HG03095 (cell line): ENCODE measurements at regions not wholly inside any gene's neighbourhood (a gene's known extent, or its start where the extent isn't known, plus 50 kb on each side); places are given as distances from the start of the nearest gene placed in this dataset.

ENCODE experiments used
- ATAC-seq: cut with Tn5 transposase; IDR thresholded peaks from one replicate; pipeline ENCODE4 v1.9.1; 2021; ENCODE audit warnings: moderate library complexity; ENCODE audit not compliant: unreplicated experiment

DNA sequence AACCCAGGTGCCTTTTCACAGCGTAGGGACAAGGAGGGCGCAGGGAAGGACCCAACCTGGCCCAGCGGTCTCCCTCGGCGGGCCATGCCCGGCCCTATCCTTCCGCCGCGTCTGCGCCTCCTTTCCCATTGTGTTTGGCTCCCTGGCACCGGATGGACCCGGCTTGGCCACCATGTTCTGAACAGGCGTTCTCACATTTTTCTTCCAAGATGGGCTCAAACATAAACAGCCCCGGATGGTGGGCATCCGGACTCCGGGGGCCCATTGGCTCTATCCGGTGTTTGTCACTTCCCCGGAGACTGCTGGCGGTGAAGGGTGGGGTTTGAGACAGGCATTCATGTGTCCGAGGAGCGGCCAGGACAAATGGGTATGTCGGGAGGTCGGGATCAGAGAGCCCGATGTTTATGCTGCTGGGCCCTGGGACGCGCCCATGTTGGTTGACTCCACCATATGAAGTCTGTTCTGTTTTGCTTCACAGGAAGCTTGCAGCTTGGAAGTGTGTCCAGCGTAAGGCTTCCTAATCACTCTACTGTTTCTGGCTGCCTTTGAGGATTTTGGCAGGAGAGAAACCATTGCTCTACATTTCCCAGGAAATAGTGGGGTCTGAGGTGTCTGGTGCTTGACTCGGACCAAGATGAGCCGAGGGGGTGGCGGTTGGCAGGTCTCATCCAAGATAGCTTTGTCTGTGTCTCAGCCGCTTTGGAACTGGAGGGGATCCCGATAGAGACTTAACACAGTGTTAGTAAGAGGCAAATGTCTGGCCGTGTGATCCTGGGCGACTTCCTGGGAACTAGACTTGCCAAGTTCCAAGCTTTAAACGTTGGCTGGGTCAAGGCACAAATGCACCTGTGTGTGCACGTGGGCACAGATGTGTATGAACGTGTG is 188.3 kb downstream of the IRF8 start:
- ATAC-seq = no peak

DNA sequence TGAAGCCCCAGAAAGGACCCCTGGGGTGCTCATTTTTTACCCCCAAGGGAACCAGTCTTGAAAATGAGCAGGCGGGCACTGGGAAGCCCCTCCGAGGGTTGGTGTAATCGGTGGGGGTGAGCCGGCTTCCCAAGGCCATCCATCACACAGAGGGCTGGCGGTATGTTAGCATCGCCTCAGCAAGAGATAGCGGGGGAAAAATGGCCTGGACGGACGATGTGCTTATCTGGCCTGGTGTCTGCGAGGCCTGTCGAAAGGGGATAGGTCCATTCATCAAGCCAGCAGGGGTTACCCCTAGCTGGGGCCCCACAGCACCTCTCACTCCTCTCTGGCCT is 188.9 kb downstream of the IRF8 start:
- ATAC-seq = no peak

DNA sequence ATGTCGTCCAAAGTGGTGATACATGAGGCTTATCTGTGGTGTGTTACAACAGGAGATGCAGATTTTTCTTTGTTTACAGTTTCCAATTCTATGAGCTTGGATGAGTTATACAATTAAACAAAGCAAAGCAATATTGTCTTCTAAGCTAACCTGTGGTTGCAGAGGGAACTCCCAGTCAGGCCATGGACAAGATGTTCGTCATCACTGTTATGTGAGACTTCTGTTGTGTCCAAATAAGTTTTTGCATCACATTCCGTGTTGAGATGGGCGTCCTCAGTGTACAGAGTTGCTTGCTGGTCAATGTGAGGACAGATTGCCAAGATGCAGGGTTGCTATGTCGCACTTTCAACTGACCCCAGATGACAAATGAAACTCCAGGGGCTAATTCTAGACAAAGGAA is 189.3 kb downstream of the IRF8 start:
- ATAC-seq = no peak

DNA sequence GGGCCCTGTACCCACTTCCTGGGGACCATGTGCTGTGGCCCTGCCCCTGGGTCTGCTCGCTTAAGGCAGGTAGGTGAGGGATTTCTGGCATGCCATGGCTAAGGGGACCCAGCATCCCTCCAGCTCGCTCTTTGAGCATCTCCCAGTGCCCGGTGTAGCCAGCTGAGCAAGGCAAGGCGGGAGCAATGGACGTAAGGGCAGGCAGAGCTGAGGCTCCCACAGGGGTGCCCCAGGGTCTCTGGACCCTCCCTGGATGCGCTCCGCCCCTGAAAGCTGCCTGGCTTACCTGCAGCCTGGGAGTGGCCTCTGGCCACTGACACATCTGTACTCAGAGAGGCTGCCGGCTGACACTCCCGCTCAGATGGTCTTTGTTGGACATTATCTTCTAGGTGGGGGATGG is 189.9 kb downstream of the IRF8 start:
- ATAC-seq = no peak

DNA sequence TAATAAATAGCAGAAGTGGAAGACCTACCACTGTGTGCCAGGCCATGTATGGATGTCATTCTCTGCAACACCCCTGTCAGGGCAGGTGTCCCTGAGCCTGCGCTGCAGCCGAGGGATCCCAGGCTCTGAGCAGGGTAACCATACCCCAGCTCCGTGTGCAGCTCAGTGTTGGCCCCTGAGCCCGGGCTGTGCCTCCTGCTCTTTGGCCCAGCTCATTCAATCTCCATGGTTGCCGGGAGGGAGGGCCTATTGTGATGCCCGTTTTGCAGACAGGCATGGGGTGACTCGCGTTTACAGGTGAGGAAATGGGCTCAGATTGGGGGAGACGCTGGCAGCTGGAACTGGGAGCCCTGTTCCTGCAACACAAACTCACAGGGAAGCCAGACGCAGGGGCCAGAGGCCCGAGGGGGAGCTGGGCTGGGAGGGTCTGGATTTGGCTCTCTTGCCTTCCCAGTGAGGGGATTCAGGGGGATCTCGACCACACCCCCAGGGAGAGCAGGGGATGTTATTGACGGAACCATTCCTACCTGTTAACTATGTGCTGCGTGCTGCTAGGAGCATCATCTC is 190.5 kb downstream of the IRF8 start:
- no peak for ATAC-seq

DNA sequence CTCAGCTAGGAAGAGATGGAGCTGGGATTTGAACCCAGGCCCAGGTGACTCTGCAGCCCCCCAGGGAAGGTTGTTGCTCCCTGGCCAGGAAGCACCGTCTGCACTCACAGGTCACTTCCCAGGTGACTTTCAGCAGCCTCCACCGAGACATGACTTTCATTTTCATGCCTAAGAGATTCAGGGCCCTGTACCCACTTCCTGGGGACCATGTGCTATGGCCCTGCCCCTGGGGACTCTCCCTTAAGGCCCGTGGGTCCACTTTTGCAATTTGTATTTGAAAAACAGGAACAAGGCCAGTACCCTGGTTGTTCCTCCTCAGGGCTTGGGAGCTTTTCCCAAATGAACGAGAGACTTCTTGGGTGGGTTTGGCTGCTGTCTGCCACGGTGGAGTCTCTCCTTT is 191.0 kb downstream of the IRF8 start:
- no peak for ATAC-seq

DNA sequence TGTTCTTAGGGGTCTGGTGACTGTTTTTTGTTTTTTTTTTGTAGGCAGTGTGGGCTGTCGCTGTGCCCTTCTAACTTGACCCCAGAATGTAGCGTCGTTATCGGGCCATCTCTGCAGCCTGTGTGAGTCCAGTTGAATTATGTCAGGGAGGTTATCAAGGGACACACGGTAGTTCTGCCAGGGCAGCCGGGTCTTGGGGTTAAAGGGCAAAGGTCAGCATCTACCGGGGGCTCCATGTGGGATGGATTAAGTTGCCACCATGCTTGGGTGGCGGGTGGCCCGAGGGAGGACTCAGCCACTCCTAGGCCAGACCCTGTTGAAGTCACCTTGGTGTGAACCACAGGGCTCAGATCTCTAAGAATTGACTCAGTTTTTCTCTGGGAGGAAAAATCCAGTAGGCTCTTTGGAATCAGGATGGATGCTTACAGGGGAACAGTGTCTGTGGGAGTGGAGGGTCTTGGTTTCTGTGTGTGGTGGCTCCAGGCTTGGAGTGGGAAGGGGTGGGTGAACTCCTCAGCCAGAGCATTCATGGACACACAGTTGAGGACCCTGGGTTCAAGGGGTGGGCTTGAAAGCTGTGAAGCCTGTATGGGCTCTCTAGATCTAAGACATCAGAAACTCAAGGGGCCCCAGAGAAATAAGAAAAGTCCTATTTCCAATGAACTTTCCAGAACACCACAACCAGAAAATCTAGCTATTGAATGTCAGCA is 191.7 kb downstream of the IRF8 start:
- no peak for ATAC-seq

DNA sequence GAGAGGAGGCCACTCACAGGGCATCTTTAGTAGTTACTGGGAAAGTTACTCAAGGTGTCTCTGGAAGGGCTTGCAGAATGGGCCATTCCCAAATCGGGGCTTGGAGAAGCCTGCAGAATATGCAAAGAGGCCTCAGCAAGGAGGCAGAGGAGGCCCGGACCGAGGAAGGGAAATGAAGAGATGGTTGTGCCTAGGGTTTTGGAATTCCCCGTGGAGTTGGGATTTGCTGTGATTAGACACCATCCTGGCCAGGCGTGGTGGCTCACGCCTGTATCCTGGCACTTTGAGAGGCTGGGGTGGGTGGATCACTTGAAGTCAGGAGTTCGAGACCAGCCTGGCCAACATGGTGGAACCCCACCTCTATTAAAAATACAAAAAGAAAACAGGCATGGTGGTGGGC is 193.0 kb downstream of the IRF8 start:
- no peak for ATAC-seq

DNA sequence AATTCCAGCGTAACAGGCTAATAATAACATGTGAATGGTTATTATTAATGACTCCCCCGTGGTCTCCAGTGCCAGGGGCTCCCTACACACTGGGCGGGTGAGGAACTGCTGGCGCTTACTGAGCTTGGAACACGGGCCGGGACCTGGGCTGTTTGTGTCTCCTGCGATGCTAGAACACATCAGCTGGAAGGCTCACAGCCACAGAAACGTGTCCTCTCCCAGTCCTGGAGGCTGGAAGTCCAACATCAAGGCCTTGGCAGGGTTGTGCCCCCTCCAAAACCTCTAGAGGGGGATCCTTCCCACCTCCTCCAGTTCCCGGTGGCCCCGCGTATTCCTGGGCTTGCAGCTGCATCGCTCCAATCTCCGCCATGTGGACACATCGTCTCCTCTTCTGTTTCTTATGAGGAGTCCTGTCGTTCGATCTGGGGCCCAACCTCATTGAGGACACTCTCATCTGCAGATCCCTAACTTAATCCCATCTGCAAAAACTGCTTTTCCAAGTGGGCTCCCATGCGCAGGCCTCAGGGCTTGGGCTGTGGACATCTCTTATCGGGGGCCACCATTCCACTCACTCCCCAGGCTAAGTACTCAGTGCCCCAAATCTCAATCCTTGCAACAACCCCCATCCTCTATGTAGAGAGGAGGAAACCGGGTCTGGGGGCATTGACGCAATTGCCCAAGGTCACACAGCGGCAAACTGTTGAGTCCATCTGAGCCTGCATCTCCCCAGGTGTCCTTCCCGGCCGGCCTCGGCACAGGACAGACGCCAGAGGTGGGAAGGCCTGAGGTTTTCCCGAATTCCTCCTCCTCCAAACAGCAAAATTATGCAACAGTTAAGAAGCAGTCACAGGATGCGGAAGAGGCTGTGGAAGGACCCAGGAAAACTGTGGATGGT is 193.9 kb downstream of the IRF8 start:
- ATAC-seq = no peak

DNA sequence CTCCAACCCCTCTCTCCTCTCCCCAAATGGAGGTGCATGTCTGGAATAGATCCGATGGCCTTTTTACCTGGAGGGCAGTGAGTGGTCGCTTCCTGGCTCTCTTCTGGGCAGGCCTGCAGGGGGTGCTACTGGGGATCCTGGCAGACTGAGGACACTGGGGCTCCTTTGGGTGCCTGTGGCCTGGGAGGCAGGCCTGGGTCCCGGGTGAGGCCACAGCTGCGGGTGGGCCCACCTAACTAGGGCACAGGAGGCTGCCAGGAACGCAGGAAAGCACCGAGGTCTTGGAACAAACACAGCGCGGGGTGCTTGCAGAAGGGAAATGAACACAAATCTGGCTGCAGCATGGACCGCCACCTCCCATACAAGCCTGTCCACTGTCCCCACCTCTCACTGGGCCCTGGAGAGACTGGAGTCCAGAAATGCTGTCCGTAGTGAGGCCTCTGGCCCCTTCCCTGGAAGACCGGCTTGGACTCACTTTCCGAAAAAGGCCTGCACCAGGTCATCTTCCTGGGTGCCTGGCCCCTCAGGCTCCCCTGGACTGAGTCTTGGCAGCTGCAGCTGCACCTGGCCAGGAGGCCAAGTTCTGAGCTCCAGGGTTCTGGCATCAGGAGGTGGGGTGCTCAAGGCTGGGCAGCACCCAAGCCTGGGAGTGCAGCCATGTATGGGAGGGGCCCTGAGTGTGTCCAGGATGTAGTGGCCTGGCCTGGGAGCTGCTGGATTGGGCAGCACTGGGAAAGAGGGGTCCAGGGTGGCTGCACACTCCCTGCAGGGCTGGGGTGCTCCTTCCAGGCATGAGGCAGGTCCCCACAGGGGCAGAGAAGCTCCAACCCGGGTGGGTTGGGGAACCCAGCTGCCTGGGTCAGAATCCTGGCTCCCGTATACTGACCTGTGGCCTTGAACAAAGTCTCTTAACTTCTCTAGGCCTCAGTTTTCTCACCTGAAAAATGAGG is 195.1 kb downstream of the IRF8 start:
- ATAC-seq = no peak

DNA sequence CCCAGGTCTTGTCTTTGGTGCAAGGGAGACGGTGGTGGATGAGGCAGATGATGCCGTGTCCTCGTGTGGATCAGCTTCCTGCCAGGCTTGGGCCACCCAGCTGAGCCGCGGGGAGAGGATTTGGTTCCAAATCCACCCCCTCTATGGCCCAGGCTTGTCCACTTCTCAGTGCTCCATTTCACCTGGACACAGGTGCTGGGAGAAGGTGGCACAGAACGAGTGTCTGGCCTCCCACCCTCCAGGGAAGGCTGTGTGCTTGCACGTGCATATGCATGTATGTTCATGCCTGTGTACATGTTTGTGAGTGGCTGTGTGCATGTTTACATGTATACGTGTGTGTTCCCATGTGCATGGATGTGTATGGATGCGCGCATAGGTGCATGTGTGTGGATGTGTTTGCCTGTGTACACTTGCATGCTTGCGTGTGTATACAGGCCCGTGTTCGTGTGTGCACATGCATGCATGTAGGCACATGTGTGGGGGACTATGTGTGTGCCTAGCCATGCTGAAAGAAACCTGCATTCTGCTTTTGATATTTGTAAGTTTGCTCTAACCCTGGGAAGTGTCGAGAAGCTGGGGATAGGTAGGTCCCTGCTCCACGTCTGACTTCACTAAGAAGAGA is 196.3 kb downstream of the IRF8 start:
- no peak for ATAC-seq

DNA sequence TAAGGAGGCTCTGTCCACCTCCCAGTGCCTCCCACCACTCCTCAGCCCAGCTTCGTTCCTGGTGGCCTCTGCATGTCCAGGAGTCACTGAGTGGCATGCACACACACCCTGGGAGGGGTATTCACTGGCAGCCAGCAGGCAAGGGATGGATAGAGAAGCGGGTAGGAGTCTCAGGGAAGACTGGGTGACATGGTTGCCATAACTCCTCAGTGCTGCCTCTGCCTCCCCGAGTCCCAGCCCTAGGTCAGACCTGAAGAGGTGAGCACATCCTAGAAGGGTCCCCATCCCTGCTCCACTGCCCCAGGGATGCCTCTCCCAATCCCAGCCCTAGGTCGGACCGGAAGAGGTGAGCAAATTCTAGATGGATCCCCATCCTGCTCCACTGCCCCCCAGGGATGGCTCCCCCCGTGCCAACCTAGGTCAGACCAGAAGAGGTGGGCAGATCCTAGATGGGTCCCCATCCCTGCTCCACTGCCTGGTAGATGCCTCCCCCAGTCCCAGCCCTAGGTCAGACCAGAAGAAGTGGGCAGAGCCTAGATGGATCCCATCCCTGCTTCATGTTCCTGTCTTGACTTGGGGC is 197.0 kb downstream of the IRF8 start:
- ATAC-seq = no peak

DNA sequence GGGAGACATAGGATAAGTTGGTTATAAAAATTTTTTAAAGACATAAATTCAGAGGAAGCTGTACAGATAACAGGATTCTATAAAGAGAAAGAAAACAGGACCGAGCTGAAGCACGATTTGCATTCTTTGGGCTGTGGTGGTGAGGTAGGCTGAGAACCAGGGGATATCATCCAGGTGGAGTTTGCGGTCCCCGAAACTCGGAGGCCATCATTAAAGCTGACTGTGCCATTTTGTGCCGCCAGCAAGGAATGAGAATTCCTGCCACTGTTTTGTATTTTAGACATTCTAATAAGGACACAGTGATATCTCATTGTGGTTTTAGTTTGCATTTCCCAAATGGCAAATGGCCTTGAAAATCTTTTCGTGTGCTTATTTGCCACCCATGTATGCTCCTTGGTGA is 197.9 kb downstream of the IRF8 start:
- no peak for ATAC-seq

DNA sequence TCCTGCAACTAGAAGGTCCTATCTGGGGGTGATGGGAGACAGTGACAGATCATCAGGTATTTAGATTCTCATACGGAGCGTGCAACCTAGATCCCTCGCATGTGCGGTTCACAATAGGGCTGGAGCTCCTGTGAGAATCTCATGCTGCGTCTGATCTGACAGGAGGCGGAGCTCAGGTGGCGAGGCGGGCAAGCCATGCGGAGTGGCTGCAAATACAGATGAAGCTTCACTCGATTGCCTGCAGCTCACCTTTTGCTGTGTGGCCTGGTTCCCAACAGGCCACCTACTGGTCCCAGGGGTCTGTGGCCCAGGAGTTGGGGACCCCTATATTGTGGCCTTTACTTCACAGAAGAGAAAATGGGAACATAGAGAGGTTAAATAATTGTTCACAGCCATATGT is 200.4 kb downstream of the IRF8 start:
- ATAC-seq = no peak

DNA sequence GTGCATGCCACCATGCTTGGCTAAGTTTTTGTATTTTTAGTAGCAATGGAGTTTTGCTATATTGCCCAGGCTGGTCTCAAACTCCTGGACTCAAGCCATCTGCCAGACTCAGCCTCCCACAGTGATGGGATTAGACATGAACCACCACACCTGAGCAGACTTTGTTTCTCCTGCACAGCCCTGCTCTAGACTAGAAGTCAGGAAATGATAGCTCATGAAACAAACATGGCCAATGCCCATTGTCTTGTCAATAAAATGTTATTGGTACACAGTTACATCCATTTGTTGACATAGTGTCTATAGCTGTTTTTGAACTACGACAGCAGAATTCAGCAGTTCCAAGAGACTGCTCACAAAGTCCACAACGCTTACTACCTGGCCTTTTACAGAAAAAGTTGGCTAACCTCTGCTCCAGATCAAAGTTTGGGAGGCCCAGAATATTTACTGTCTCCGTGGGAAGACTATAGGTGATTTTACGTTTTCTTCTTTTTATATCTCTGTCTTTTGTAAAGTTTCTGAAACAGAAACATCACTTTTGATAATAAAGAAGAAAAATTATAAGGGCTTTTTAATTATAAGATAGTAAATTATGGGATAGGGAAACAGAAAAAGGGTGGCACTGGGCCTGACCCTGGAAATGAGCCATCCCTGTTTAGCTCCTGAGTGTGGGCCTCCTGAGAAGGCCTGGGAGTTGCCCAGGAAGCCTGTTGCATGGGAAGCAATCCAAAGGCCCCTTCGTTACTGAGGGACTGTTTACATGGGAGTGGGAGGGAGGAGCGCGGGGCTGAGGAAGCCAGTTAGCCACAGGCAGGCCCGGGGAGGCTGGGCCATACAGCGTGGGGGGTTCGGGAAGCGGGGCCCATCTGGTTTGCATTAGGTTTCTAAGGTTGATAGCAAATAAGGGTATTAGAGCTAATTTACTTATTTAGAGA is 201.5 kb downstream of the IRF8 start:
- no peak for ATAC-seq

DNA sequence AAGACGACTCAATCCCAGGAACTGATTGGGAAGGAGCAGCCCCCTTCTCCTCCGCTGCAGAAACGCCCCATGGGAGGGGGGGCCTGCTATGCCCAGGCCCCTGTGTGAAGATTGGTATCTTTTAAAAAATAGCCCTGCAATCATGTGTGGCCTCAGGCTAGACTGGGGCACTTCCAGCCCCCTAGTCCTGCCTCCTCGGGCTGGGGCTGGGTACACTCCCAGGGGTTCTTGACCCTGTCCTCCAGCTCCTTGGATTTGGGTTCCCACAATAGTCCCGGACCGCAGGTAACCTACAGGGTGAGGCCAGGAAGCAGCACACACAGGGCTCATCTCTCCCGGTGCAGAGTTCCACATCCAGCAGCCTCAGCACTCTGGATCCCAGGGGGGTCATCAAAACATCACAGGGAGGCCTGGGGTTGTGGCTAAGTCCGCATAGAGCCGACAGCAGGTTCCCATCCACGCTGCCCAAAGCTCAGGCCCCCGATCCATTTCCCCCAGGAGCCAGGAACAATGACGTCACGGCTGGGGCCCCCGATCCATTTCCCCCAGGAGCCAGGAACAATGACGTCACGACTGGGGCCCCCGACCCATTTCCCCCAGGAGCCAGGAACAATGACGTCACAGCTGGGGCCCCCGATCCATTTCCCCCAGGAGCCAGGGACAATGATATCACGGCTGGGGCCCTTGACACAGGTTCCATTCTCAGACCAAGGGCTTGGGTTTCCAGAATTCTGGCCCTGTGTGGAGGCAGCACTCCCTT is 202.4 kb downstream of the IRF8 start:
- no peak for ATAC-seq

DNA sequence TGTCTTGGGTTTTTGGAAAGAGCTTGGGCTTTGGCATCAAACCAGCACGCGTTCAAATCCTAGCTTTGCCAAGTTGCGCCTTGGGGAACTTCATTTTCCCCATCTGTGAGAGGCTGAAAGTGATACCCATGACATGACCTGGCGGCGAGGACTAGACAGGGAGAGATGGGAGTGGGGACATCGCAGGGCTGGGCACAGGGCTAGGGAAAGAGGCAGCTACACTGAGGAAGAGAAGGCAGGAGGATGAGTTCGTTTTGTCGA is 202.9 kb downstream of the IRF8 start:
- no peak for ATAC-seq

DNA sequence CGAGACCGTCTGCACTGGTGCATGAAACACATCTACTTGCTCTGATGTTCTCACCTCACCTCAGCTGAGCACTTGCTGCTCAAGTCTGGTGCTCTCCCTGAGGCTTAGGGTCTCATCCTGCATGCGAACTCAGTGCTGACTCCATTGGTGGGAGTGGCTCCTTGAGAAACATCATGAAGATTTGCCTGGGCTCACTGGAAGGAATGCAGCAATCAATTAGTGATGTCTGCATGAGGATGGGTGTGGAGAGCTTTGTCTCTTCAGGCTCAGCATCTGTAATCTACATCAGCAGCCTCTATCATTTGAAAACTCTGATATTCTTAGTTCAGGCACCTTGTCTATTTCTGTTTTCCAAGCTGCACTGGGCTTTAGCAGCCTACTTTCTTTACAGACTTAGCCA is 204.4 kb downstream of the IRF8 start:
- no peak for ATAC-seq
